Colonic mucosa (tissue), 4 donors: ENCODE measurements at regions not wholly inside any gene's neighbourhood (a gene's known extent, or its start where the extent isn't known, plus 50 kb on each side); places are given as distances from the start of the nearest gene placed in this dataset.
A peak's percentile ranks its signal among the peaks of the same experiment; 100 is the strongest.
"Not testable (repeated sequence)": the region's sequence is repeated elsewhere in the genome, so short reads cannot be mapped to it uniquely, and the experiment has no call there.

Experiments
- DNase-seq: peaks from one replicate; pipeline ENCODE4 v3.0.0-alpha.2; 2020
- H3K27ac ChIP-seq: fragments of 200-600 bp; one replicate; pipeline ENCODE4 v1.8.0; 2021
- H3K27me3 ChIP-seq: fragments of 200-600 bp; one replicate; pipeline ENCODE4 v1.8.0; 2021
- H3K36me3 ChIP-seq: fragments of 200-600 bp; one replicate; pipeline ENCODE4 v1.8.0; 2021
- H3K4me1 ChIP-seq: fragments of 200-600 bp; one replicate; pipeline ENCODE4 v1.8.0; 2021; ENCODE audit warnings: mild to moderate bottlenecking
- H3K4me3 ChIP-seq: fragments of 200-600 bp; one replicate; pipeline ENCODE4 v1.8.0; 2021
- H3K9ac ChIP-seq, 2 donors: one replicate each; pipeline ENCODE4 v1.7.0; 2013; ENCODE audit warnings: control low read depth in 2 of 2, low read depth in 2 of 2, low read length in 2 of 2
- H3K9me3 ChIP-seq: fragments of 200-600 bp; one replicate; pipeline ENCODE4 v1.8.0; 2021
- CTCF ChIP-seq: fragments of 200-600 bp; IDR thresholded peaks from one replicate; pipeline ENCODE4 v1.8.0; 2022; ENCODE audit warnings: antibody characterized with exemption, mild to moderate bottlenecking
- intact Hi-C: fragments of 100-400 bp; cut with DNase I; formaldehyde crosslinking; loops from one replicate; pipeline ENCODE4 v1.14.1; 2022
- donor health status: healthy.
- donor health status: DM: no; HTN: no; CAD: no.
- donor health status: DM: no; HTN: no; CAD: no.

GRCh38 chr3:109685084-109686079 is 348.0 kb upstream of the DPPA4 start:
- peak; percentile 39 for DNase-seq
- no peaks in the 10 kb centered on the region for H3K9me3 ChIP-seq
- no peak overlapping the region for H3K4me3 ChIP-seq
- no peak overlapping the region for H3K27ac ChIP-seq
- no peak for TF ChIP-seq CTCF
- no peaks in the 10 kb centered on the region for H3K36me3 ChIP-seq
- no peak overlapping the region for H3K9ac ChIP-seq
- H3K27me3 ChIP-seq, result no peaks in the 10 kb centered on the region
- intact Hi-C loops, result no loop called here
- no peaks in the 10 kb centered on the region for H3K4me1 ChIP-seq

- Histone ChIP-seq H3K27ac (no peak overlapping the region), H3K4me1 (no peaks in the 10 kb centered on the region), H3K36me3 (no peaks in the 10 kb centered on the region), H3K27me3 (no peaks in the 10 kb centered on the region), H3K9me3 (no peaks in the 10 kb centered on the region), H3K4me3 (no peak overlapping the region), H3K9ac (no peak overlapping the region)
- intact Hi-C loops, result no loop called here
- TF ChIP-seq CTCF, result no peak
- DNase-seq, result no peak
Observed at GRCh38 chr3:109687626-109688025, 350.3 kb upstream of the DPPA4 start.

- no peak for DNase-seq
Observed at GRCh38 chr3:109696932-109697331, 359.6 kb upstream of the DPPA4 start.

GRCh38 chr3:109702252-109702651 is 364.9 kb upstream of the DPPA4 start:
- Histone ChIP-seq H3K4me3 (no peak overlapping the region), H3K36me3 (no peaks in the 10 kb centered on the region), H3K9ac (no peak overlapping the region), H3K9me3 (no peaks in the 10 kb centered on the region), H3K27me3 (no peaks in the 10 kb centered on the region), H3K4me1 (no peaks in the 10 kb centered on the region), H3K27ac (no peak overlapping the region)
- TF ChIP-seq CTCF, result no peak
- DNase-seq, result no peak
- intact Hi-C loops, result no loop called here

More at GRCh38 chr3:109696932-109697331, 359.6 kb upstream of the DPPA4 start:
- no peak overlapping the region for H3K9ac ChIP-seq
- H3K4me1 ChIP-seq, result no peaks in the 10 kb centered on the region
- intact Hi-C loops, result no loop called here
- no peak for TF ChIP-seq CTCF
- H3K9me3 ChIP-seq, result no peaks in the 10 kb centered on the region
- no peak overlapping the region for H3K4me3 ChIP-seq
- no peak overlapping the region for H3K27ac ChIP-seq
- H3K36me3 ChIP-seq, result no peaks in the 10 kb centered on the region
- H3K27me3 ChIP-seq, result no peaks in the 10 kb centered on the region

GRCh38 chr3:109702976-109703375 is 365.6 kb upstream of the DPPA4 start:
- Histone ChIP-seq H3K27me3 (no peaks in the 10 kb centered on the region), H3K27ac (no peak overlapping the region), H3K36me3 (no peaks in the 10 kb centered on the region), H3K4me1 (no peaks in the 10 kb centered on the region), H3K9ac (no peak overlapping the region), H3K4me3 (no peak overlapping the region), H3K9me3 (no peaks in the 10 kb centered on the region)
- no peak for TF ChIP-seq CTCF
- no peak for DNase-seq
- intact Hi-C loops, result no loop called here

- H3K9me3 ChIP-seq, H3K27ac ChIP-seq, H3K9ac ChIP-seq, H3K4me1 ChIP-seq, DNase-seq, H3K36me3 ChIP-seq, H3K4me3 ChIP-seq, H3K27me3 ChIP-seq, intact Hi-C loops: not testable (repeated sequence)
Observed at GRCh38 chr3:109705133-109705532, 367.8 kb upstream of the DPPA4 start.
